NOMO-1 treated with DMSO at 0.1 percent for 48 hours (cell line): ENCODE measurements at regions not wholly inside any gene's neighbourhood (a gene's known extent, or its start where the extent isn't known, plus 50 kb on each side); places are given as distances from the start of the nearest gene placed in this dataset.
A peak's percentile ranks its signal among the peaks of the same experiment; 100 is the strongest.

Source experiments
- DNase-seq: peaks from one replicate; lab custom pipeline; 2025; ENCODE audit not compliant: unreplicated experiment; lab: John Stamatoyannopoulos, UW

DNA sequence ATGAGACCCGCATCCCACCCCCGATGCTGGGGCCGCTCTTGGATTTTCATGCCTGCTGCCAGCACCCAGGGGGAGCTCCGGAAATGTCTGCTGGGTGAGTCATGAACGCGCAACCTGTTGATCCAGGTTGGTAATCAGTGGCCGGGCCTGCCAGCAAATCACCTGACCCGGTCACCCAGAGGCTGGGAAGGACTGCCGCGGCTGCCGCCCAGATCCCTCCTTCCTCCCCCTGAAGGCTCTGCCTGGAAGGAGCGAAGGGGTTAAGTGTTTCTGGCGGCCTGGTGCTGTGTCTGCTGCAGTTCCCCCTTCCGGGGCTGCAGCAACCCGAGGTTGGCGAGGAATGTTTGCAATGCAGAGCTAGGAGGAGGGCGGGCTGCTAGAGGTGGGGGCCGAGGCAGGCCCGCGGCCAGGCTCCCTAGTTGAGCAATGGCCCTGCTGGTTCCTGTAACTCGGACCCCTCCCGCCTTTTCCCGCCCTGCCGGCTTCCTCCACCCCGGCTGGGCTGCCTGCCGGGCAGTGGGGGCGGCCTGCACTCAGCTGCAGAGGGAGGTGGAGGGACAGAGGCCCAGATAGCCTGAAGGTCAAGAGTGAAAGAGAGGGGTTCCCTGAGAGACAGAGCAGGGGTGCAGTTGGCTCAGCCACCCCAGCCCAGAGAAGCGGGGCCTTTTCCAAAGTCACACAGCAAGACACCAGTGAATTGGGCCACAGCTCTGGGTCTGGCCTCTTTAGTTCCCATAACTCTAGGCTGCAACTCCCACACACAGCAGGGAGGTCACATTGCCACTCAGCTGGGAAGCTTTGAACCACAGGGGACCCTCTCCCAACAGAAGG lies 156.3 kb upstream of the IER5L start:
- peak; percentile 92 for DNase-seq

DNA sequence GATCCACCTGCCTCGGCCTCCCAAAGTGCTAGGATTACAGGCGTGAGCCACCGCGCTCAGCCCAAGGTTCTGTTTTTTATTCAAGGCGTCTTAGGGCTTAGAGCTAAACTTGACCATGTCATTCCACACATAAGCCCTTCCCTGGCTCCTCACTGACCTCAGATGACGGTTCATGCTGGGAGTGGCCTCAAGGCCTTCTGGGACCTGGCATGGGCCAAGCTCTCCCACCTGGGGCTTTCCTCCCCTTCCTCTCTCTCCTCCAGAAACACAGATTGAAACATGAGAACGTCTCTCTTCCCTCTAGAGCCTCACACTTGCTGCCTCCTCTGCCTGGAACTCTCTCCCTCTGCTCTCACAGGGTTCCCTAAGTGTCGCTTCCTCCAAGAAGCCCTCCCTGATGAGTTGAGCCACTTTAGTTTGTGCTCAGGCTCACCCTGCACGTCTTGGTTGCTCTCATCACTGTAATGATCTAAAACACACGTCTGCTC lies 155.6 kb upstream of the IER5L start:
- DNase-seq: no peak

DNA sequence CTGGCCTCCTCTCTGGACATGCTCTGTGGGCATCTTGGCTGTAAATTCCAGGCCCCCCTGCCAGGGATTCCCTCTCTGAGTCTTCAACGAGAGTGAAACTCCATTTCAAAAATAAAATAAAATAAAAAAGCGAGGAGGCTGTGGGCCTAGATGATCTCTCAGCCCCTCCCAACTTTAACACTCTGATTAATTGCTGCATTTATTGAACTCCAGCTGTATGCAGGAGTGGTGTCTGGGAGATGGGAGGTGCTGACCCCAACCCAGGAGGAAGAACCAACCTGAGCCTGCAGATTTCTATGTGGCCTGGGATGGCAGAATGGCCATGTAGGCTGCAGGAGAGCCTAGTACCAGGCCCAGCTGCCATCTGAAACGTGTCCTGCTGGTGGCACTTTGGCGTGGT lies 154.5 kb upstream of the IER5L start:
- DNase-seq: no peak

DNA sequence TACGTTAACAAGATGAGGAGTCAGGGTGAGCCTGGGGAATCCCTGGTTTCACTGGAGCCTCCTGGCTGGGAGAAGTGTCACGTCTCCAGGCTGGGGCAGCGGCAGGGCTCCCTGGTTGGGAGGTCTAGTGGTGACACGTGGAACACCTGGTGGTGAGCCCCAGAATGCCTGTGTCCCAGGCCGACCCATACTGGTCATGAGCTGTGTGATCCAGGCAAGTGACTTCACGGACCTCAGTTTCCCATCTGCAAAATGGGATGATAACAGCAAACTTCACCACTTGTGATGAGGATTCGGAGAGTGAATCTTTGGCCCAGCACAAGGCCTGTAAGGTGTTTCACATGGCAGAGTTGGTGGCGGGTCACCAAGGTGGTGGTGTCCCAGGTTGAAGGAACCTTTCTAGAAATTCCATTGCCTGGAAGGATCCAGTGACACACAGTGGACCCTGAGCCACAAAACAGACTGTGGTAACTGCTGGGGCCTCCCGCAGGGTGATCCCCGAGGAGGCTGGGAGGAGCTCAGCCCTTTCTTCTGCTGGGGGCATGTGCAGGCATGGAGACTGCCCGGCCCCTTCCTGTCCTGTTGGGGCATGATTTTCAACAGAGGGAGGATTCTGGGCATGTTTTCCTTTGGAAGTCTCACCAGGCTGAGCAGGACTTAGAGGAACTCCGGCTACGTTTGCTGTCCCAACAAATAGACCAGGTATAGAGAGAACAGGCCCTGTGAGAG lies 153.9 kb upstream of the IER5L start:
- no peak for DNase-seq

DNA sequence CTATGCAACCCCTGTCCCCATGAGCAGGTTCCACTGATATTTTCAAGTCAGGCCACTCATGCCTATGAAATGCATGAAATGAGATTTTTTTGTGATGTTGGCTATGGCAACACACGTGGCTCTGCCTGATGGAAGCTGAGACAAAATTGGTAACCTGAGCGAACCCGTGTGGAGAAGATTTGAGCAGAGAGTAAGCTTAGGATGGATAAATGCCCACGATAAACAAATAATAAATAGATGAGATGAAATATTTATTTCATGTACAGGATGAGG lies 153.4 kb upstream of the IER5L start:
- no peak for DNase-seq

DNA sequence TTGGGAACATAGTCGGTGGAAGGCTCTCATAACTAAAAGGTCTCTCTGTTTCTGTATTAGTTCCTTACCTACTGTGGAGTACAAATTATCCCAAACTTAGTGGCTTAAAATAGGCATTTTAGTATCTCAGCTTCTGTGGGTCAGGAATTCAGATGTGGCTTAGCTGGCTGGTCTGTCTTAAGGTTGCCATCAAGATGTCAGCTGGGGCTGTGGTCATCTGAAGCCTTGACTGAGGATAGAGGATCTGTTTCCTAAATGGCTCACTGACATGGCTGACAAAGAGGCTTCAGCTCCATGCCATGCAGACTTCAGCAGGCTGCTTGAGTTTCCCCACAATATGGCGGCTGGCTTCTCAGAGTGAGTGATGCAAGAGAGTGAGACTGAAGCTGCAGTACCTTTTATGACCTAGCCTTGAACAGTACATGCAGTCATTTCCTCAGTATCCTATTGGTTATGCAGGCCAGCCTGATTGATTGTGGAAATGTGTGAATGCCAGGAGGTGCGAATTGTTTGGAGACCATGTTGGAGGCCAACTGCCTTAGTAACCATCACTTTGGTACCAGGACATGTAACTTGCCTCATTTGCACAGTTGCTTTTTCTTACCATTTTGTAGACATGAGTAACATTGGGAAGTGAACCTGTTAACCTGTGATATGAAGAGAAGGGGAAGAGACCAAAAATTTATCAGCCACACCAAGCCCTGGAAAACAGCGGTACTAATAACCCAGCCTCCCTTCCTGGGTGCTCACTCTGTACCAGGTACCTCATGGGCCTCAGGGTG lies 152.8 kb upstream of the IER5L start:
- DNase-seq: peak; percentile 24

DNA sequence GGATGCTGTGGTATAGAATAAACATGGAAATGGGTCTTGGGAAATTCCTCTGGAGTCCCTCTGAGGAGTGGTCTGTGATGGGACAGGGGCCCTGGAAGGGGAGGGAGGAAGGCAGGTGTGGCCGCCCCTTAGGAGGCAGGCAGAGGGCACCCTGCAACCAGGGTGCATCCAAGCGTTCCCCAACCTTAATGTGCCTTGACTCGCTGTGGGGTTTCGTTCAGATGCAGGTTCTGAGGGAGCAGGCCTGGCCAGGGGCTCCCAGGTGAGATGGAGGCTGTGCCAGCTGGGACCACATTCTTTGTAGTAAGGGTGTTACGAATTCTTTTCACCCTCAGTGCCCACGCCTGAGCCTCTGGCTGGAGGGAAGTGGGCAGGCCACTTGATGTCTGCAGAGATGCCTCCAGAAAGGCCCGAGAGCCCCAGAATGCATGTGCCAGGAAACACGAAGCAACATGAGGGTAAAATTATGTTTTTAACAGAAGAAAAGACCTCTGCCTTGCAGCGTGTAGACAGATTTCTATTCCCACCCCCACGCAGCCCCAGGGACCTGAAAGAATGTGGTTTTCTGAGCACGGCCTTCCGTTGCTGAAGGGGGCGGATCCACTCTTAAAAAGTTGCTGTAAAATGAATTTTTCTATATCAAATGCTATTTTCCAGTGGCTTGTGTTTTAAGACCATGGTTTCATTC lies 150.4 kb upstream of the IER5L start:
- no peak for DNase-seq

DNA sequence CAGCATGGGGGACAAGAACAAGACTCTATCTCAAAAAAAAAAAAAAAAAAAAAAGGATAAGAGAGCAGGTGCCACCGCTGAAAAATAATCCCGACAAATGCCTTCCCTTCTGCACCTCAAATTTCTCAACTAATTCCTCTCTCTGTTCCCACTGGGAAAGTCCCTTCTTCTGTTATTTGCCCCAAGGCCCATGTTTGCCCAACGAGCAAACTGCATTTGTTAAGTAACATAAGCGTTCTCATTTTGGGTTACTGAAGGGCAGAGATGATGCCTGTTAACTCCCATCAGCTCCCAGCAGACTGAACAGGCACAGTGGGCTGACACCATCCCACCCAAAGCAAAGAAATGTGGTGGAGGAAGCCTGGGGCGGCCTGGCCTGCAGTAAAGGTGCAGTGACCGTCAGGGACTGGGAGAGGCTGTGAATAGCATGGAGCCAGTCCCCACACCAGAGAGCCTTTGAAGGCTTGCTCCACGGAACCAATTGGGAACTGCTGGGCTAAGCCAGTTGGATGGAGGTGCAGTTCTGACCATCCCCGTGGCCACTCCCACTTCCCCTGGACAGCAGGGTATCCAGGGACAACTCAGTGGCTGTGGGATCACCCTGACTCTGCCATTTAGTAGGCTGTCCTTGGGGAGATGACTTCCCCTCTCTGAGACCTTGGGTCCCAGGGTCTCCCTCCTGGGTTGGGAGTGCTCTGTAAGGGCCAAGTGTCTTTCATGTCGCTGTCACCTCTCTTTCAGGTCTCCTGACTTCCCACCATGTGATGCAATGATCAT lies 149.7 kb upstream of the IER5L start:
- DNase-seq: no peak

DNA sequence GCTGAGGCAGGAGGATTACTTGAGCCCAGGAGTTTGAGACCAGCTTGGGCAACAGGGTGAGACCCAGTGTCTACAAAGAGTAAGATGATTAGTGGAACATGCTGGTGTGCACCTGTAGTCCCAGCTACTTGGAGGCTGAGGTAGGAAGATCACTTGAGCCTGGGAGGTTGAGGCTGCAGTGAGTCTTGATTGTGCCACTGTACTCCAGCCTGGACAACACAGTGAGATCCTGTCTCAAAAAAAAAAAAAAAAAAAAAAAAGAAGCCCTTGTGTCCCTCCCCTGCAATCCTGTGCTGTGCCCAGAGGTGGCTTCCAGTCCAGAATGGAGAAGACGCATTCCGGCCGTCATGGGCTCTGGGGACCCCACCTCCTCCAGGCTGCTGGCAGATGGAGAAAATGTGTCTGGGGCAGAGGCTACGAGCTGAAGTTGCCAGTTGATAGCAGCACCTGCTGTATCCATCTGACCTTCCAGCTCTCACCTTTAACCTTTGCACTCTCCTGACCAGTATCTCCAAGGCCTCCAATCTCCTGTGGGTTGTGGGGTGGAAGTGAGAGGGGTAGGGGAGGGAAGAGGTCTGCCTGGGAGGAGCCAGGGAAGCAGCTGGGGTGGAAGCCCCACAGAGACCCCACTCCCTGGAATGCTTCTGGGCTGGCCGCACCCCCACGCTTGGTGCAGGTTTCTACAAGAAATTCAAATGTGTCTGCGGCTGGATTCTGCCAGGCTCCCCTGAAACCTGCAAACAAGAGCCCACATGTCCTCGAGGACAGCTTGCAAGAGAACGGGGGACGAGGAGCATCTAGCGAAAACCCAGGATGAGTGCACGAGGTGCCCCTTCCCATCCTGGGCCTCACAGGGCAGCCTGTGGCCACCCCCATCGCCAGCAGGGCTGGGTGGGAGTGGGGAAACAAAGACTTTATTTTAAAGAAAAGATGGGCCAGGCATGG lies 148.3 kb upstream of the IER5L start:
- DNase-seq: no peak

DNA sequence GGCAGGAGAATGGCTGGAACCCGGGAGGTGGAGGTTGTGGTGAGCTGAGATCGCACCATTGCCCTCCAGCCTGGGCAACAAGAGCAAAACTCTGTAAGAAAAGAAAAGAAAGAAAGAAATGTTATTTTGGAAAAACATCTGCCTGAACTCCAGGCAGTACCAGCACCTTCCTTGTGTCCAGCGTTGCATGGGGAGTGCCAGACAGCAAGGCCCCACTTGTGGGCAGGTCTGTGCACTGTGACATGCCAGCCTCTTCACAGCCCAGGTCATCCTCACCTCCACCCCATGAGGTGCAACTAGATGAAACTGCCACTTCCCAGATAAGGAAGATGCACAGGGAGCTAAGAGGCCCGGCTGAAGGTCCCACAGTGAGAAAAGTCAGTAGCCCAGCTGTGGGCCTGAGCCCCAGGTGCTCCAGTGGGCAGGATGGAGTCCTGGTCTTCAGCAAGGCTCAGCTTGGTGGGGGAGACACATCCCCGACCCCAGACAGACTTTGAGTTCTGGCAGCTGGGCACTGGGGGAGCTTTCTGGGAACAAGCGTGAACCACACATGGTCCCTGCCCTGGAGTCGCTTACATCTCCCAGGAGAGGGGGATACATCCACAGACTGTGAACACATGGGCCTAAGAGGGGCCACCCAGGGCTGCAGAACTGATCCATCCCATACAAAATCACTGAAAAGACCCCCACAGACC lies 146.9 kb upstream of the IER5L start:
- DNase-seq: no peak

DNA sequence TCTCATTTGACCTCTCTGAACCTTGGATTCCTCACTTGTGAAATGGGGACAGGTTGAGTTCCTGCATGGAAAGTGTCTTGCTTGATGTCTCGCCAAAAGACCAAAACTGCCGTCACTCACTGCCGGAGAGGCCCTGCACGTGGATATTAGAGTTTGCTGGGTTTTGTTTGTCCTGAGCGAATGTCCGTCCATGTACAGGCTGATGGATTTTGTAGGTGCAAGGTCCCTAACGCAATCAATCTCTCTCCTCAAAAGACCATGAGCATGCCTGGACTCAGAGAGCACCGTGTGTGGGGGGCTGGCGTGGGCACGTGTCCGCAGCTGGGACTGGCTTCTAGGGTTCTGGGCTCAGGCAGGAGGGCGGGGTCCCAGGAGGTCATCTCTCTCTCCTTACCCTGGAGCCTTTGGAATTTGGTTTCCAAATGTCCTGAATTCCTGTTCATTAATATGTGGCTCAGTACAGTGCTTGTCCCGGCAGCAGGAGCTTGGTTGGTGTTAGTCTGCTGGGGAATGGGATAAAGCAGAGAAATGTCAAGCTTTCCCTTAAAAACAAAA lies 146.0 kb upstream of the IER5L start:
- no peak for DNase-seq

DNA sequence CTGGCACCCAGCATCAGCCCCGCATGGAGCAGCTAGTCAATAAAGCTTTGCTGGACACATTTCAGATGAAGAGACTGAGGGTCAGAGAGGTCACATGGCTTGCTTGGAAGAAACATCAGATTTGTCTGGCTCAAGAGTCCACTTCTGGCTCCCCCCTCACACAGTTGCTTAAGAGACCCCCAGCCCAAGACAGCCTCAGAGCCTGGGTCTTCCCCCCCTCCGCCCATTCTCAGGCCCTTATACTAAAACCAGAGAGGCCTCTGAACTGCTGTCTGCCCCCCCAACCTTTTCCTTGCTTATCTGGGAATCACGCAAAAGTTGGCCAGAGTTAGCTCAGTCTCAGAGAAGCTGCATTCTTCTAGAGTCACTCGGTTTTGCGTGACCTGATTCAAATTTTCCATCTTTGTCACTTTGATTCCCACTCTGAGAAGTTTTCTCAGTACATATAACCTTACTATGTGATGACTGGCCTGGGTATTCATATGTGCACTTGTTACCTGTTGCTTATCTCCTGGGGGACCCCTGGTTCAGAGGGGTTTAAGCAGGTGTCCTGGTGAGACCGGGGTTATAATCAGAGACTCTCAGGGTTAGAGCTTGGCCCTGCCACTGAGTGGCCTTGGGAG lies 145.4 kb upstream of the IER5L start:
- DNase-seq: no peak

DNA sequence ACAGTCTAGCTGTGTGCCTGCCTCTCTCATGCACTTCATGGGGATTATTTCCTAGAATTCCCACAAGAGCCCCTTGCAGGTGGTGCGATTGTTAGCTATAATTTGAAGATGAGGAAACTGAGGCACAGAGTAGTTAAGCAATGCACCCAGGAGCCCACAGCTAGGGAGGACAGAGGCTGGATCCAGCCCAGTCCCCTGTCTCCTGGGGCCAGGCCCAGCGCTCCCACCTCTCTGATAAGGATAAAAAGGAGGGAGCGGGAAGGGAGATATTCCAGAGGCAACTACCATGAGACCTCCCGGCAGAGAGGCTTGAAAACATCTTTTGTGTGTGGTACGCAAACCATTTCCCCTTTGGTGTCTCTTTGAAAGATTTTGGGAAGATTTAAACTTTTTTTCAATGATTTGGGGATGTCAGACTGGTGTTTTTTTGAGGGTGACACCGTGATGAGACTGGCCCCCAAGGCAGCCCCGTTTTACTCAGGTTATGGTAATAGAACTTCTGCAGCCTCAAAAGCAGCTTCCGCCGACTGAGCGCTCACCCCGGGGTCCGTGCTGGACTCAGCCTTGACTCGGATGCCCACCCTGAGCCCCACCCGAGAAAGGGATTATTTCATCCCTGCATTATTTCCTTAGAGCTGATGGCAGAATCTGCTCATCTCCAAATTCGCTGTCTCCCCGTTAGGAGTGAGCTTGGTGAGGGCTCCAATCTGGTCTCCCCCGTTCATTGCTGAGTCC lies 144.7 kb upstream of the IER5L start:
- DNase-seq: no peak

DNA sequence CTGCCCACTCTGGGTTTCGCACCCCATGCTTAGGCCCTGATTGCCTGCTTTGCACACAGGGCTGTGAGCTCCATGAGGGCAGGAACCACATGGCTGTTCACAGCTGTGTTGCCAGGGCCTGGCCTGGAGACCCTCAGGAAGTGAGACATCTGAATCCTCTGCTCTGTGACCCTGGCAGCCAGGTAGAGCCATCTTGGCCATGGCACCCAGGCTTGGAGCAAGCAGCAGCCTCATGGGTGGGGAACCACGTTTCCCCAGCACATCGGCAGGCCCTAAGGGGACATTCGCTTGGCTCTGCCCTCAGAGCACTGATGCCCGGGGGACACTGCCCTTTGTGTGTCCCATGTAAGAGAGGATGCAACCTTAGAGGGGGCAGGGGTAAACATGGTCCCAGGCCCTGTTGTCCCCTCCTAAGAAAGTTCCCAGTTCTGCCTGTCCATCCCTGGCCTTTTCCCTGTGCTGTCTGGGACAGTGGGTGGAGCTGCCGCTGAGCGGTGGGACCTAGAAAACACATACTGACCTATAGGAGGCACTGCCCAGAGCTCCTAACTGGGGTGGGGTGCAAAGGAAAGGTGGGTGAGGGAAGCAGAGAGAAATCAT lies 144.1 kb upstream of the IER5L start:
- DNase-seq: no peak

DNA sequence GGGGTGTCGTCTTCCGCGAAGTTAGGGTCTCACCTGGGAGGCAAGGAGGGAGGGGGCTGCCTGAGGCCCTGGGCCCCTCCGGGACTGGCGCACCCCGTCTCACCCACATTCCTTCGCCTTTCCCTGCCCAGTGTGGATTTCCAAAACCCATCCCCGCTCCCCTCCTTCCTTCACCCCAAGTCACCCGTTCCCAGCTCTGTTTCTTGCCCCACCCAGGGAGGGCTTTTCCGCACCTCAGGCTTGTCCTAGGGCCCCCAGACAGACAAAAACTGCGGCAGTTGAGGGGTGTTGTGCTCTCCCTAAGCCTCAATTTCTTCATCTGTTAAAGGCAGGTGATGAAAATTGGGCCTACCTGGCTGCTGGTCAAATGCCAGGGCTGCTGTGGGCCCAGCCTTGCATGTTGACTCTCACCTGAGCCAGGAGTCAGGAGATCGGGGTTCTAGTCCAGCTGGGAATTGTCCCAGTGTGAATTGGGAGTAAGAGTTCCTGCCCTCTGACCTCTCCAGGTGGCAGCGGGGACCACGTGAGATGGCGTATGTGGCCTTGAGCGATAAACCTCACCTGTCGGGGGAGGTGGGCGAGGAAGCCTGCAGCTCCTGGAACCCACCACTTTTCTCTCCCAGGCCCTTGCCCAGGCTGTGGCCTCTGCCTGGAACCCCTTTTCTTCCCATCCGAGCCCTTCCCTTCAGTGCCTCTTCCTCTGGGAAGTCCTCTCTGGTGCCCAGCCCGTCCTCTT lies 143.4 kb upstream of the IER5L start:
- no peak for DNase-seq

DNA sequence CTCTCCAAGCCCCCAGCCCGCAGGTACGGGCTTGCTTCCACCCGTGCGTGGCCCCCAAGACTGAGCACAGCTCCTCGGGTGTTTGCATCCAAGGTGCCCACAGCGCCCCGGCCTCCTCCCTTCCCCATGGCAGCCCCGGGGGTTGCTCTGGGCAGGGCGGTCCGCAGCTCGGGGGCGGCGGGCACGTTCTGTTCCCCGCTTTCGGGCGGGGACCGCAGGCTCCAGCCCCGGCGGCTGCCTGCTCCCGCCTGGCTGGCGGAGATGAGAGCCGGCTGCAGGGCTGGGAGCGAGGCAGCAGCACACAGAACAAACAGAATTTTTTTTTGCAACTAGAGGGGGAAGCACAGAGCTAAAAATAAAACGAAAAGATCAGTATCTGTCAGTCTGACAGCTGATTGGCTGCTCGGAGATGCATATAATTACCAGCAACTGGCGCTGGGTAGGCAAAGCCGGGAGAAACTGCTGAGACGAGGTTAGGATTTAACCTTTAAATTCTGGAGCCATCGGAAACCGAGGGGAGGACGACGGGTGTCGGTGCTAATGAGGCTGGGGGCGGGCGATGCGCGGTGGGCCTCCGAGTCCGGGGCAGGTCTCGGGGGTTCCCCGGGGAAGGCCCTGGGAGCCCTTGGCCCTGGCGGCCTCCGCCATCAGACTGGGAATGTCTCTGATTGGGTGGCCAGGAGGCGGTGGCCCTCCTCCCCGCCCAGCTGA lies 142.7 kb upstream of the IER5L start:
- peak; percentile 91 for DNase-seq
